ENCODE measurements at regions not wholly inside any gene's neighbourhood (a gene's known extent, or its start where the extent isn't known, plus 50 kb on each side); places are given as distances from the start of the nearest gene placed in this dataset.
"Not testable (repeated sequence)": the region's sequence is repeated elsewhere in the genome, so short reads cannot be mapped to it uniquely, and the experiment has no call there.

GRCh38 chr1:57550092-57550491 lies 126.2 kb upstream of the DAB1 start:
- DNase-seq = no peak

GRCh38 chr1:57549300-57549699 lies 125.4 kb upstream of the DAB1 start:
- no peak for DNase-seq

GRCh38 chr1:57546549-57547330 lies 122.9 kb upstream of the DAB1 start:
- no peak for DNase-seq

- no peak for DNase-seq
Observed at GRCh38 chr1:57544345-57544744, 120.5 kb upstream of the DAB1 start.

GRCh38 chr1:57536749-57537423 lies 113.0 kb upstream of the DAB1 start:
- no peak for DNase-seq

GRCh38 chr1:57532299-57532698 lies 108.4 kb upstream of the DAB1 start:
- no peak for DNase-seq

GRCh38 chr1:57530911-57531260 lies 107.0 kb upstream of the DAB1 start:
- not testable (repeated sequence) for DNase-seq

GRCh38 chr1:57530206-57530910 lies 106.5 kb upstream of the DAB1 start:
- no peak for DNase-seq

- no peak for DNase-seq
Observed at GRCh38 chr1:57522575-57522974, 98.7 kb upstream of the DAB1 start.

- DNase-seq = no peak
Observed at GRCh38 chr1:57520743-57521515, 97.1 kb upstream of the DAB1 start.

GRCh38 chr1:57518496-57518895 lies 94.6 kb upstream of the DAB1 start:
- no peak for DNase-seq

- no peak for DNase-seq
Observed at GRCh38 chr1:57517587-57518374, 93.9 kb upstream of the DAB1 start.

- no peak for DNase-seq
Observed at GRCh38 chr1:57512386-57512785, 88.5 kb upstream of the DAB1 start.

GRCh38 chr1:57506941-57507340 lies 83.1 kb upstream of the DAB1 start:
- DNase-seq = no peak

GRCh38 chr1:57503337-57503736 lies 79.5 kb upstream of the DAB1 start:
- DNase-seq = no peak

GRCh38 chr1:57500136-57500830 lies 76.4 kb upstream of the DAB1 start:
- DNase-seq = no peak

GRCh38 chr1:57494530-57495079 lies 70.7 kb upstream of the DAB1 start:
- DNase-seq = no peak

- no peak for DNase-seq
Observed at GRCh38 chr1:57492586-57493226, 68.8 kb upstream of the DAB1 start.

GRCh38 chr1:57489358-57490036 lies 65.6 kb upstream of the DAB1 start:
- no peak for DNase-seq

GRCh38 chr1:57485643-57486042 lies 61.8 kb upstream of the DAB1 start:
- no peak for DNase-seq
